ENCODE measurements at regions not wholly inside any gene's neighbourhood (a gene's known extent, or its start where the extent isn't known, plus 50 kb on each side); places are given as distances from the start of the nearest gene placed in this dataset.

DNA sequence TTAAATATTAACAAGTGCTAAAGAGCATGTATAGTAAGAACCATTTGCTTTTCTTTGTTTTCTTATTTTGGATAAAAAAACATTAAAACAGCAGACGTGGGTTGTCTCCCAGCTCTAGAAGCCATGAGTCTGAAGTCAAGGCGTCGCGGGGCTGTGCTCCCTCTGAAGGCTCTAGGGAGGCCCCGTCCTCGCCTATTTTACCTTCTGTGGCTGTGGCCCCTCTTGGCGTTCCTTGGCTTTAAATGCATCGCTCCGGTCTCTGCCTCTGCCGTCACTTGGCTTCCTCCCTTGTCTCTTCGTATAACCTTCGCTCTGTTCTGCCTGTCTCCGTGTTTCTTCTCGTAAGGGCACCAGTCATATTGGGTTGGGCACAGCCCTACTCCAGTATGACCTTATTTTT lies 75.3 kb downstream of the ING1 start:
- Histone ChIP-seq H3K4me1 (ENCODE audit: control insufficient read depth, insufficient read depth, low read length) (no peaks in the 10 kb centered on the region), H3K27ac (ENCODE audit: low read depth, low read length) (no peak overlapping the region), H3K9me3 (ENCODE audit: control insufficient read depth, low read length) (peaks cover 39% of the 10 kb centered on the region), H3K27me3 (ENCODE audit: control insufficient read depth, insufficient read depth, low read length, poor library complexity, severe bottlenecking) (no peaks in the 10 kb centered on the region), H3K9ac (ENCODE audit: extremely low read depth, low read length, poor library complexity, severe bottlenecking) (no peak overlapping the region), H3K4me3 (ENCODE audit: low read length) (no peak overlapping the region), H3K36me3 (ENCODE audit: control insufficient read depth, insufficient read depth, low read length) (no peaks in the 10 kb centered on the region)
- H3K9me3 Mint-ChIP-seq = peaks cover 31% of the 10 kb centered on the region
- H3K4me1 Mint-ChIP-seq = no peaks in the 10 kb centered on the region
- H3K27me3 Mint-ChIP-seq (ENCODE audit: insufficient read depth) = peaks cover 9% of the 10 kb centered on the region
- TF ChIP-seq, protein P1, sequence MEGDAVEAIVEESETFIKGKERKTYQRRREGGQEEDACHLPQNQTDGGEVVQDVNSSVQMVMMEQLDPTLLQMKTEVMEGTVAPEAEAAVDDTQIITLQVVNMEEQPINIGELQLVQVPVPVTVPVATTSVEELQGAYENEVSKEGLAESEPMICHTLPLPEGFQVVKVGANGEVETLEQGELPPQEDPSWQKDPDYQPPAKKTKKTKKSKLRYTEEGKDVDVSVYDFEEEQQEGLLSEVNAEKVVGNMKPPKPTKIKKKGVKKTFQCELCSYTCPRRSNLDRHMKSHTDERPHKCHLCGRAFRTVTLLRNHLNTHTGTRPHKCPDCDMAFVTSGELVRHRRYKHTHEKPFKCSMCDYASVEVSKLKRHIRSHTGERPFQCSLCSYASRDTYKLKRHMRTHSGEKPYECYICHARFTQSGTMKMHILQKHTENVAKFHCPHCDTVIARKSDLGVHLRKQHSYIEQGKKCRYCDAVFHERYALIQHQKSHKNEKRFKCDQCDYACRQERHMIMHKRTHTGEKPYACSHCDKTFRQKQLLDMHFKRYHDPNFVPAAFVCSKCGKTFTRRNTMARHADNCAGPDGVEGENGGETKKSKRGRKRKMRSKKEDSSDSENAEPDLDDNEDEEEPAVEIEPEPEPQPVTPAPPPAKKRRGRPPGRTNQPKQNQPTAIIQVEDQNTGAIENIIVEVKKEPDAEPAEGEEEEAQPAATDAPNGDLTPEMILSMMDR (conservative IDR thresholded peaks at IDR 0.05) = no peak
- no peak for DNase-seq
- WGBS, 2 experiments (ENCODE audit: insufficient coverage in 1 of 2, insufficient read length in 1 of 2) = 93 to 94% methylated on average over 14 of the region's 14 CpGs
- H3K27ac Mint-ChIP-seq = no peak overlapping the region
- no peak overlapping the region for H3K4me3 Mint-ChIP-seq
- H3K36me3 Mint-ChIP-seq (ENCODE audit: low read depth) = no peaks in the 10 kb centered on the region

DNA sequence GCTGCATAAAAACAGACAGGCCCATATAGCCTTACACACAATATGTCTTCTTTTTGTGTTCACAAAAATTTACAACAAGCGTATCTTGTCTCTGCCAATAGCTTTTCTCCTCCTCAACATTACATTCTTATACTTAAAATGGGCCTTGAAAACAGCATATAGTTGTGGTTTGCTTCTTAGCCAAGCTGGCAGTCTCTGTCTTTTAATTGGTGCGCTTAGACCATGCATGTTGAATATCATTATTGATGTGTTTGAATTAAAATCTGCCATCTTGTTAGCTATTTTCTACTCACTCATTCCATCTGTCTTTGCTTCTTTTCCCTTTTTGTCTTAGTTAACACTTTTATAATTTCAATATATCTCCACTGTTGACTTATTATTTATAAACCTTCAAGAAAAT lies 76.4 kb downstream of the ING1 start:
- 93 to 100% methylated on average over 2 of the region's 2 CpGs for WGBS, 2 experiments (ENCODE audit: insufficient coverage in 1 of 2, insufficient read length in 1 of 2)
- no peaks in the 10 kb centered on the region for H3K4me1 ChIP-seq (ENCODE audit: control insufficient read depth, insufficient read depth, low read length)
- H3K27me3 ChIP-seq (ENCODE audit: control insufficient read depth, insufficient read depth, low read length, poor library complexity, severe bottlenecking) = no peaks in the 10 kb centered on the region
- H3K9ac ChIP-seq (ENCODE audit: extremely low read depth, low read length, poor library complexity, severe bottlenecking) = no peak overlapping the region
- no peaks in the 10 kb centered on the region for H3K36me3 ChIP-seq (ENCODE audit: control insufficient read depth, insufficient read depth, low read length)
- H3K27ac ChIP-seq (ENCODE audit: low read depth, low read length) = no peak overlapping the region
- Mint-ChIP-seq H3K4me3 (no peak overlapping the region), H3K9me3 (peaks cover 27% of the 10 kb centered on the region), H3K27me3 (ENCODE audit: insufficient read depth) (peaks cover 14% of the 10 kb centered on the region), H3K36me3 (ENCODE audit: low read depth) (no peaks in the 10 kb centered on the region), H3K4me1 (peaks cover 4% of the 10 kb centered on the region), H3K27ac (no peak overlapping the region)
- DNase-seq = no peak
- peaks cover 30% of the 10 kb centered on the region for H3K9me3 ChIP-seq (ENCODE audit: control insufficient read depth, low read length)
- TF ChIP-seq, protein P1 (conservative IDR thresholded peaks at IDR 0.05) = no peak
- H3K4me3 ChIP-seq (ENCODE audit: low read length) = no peak overlapping the region

DNA sequence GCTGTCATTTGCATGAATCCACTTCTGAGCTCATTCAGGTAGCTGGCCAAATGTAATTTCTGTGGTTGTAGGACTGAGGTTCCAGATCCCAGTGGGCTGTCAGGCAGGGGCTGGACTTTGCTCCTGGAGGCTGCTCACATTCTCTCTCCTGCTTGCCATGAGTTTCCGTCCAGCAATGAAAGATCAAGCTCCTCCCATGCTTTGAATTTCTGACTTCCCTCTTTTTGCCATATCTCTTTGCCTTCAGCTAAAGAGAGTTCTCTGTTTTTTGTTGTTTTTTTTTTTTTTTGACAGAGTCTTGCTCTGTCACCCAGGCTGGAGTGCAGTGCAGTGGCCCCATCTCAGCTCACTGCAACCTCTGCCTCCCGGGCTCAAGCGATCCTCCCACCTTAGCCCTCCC lies 76.9 kb downstream of the ING1 start:
- Histone ChIP-seq H3K36me3 (ENCODE audit: control insufficient read depth, insufficient read depth, low read length) (no peaks in the 10 kb centered on the region), H3K9ac (ENCODE audit: extremely low read depth, low read length, poor library complexity, severe bottlenecking) (no peak overlapping the region), H3K9me3 (ENCODE audit: control insufficient read depth, low read length) (peaks cover 30% of the 10 kb centered on the region), H3K27me3 (ENCODE audit: control insufficient read depth, insufficient read depth, low read length, poor library complexity, severe bottlenecking) (no peaks in the 10 kb centered on the region), H3K4me3 (ENCODE audit: low read length) (no peak overlapping the region), H3K4me1 (ENCODE audit: control insufficient read depth, insufficient read depth, low read length) (no peaks in the 10 kb centered on the region), H3K27ac (ENCODE audit: low read depth, low read length) (no peak overlapping the region)
- Mint-ChIP-seq H3K36me3 (ENCODE audit: low read depth) (no peaks in the 10 kb centered on the region), H3K9me3 (peaks cover 27% of the 10 kb centered on the region), H3K4me1 (peaks cover 8% of the 10 kb centered on the region), H3K27ac (no peak overlapping the region), H3K4me3 (no peak overlapping the region), H3K27me3 (ENCODE audit: insufficient read depth) (peaks cover 14% of the 10 kb centered on the region)
- TF ChIP-seq, protein P1 (conservative IDR thresholded peaks at IDR 0.05) = no peak
- 75 to 89% methylated on average over 1 to 3 of the region's 3 CpGs for WGBS, 2 experiments (ENCODE audit: insufficient coverage in 1 of 2, insufficient read length in 1 of 2)
- DNase-seq = no peak

Data from endodermal cell (in vitro differentiated cells).